ENCODE measurements at regions not wholly inside any gene's neighbourhood (a gene's known extent, or its start where the extent isn't known, plus 50 kb on each side); places are given as distances from the start of the nearest gene placed in this dataset.

GRCh38 chr2:173716458-173717052, 248.6 kb downstream of the SP3 start:
- Histone ChIP-seq H3K4me2 (ENCODE audit: insufficient read depth, insufficient read length, low read length) (no peak overlapping the region), H2AFZ (ENCODE audit: low read length) (no peak overlapping the region), H3K79me1 (ENCODE audit: insufficient read depth, low read depth, low read length, poor library complexity, severe bottlenecking) (no peaks in the 10 kb centered on the region), H3K56ac (ENCODE audit: insufficient read length, low read depth, low read length) (no peak overlapping the region), H3K9me3 (ENCODE audit: control insufficient read depth, low read depth, low read length) (no peaks in the 10 kb centered on the region), H4K5ac (ENCODE audit: insufficient read length, low read depth, low read length) (no peak overlapping the region), H3K14ac (ENCODE audit: insufficient read depth, low read length) (no peak overlapping the region), H3K18ac (ENCODE audit: insufficient read length, low read depth, low read length) (no peak overlapping the region), H2BK5ac (ENCODE audit: insufficient read length, low read length) (no peak overlapping the region), H3K4ac (ENCODE audit: low read depth, low read length) (no peak overlapping the region), H3K23ac (ENCODE audit: insufficient read length, low read depth, low read length) (no peak overlapping the region), H3K79me2 (ENCODE audit: insufficient read depth, low read length) (no peaks in the 10 kb centered on the region), H4K20me1 (ENCODE audit: control insufficient read depth, insufficient read depth, insufficient read length) (no peaks in the 10 kb centered on the region), H2BK15ac (ENCODE audit: low read depth, low read length) (no peak overlapping the region), H3K9ac (ENCODE audit: extremely low read depth, insufficient read length, low read length) (no peak overlapping the region), H2BK20ac (ENCODE audit: low read depth, low read length, poor library complexity, severe bottlenecking) (no peak overlapping the region), H3K23me2 (ENCODE audit: insufficient read length, low read depth, low read length, poor library complexity, severe bottlenecking) (no peaks in the 10 kb centered on the region), H2AK5ac (ENCODE audit: insufficient read length, low read length) (no peak overlapping the region), H3T11ph (ENCODE audit: low read length) (no peak overlapping the region), H2BK12ac (ENCODE audit: insufficient read length, low read depth, low read length) (no peak overlapping the region), H3K27ac (ENCODE audit: insufficient read length, low read depth, low read length) (no peak overlapping the region), H3K27me3 (ENCODE audit: insufficient read depth, low read length) (no peaks in the 10 kb centered on the region; the same call in 1 of the 2 replicates), H2BK120ac (ENCODE audit: low read depth, low read length, poor library complexity, severe bottlenecking) (no peak overlapping the region), H4K91ac (ENCODE audit: insufficient read length, low read depth, low read length) (no peak overlapping the region), H3K4me1 (ENCODE audit: insufficient read depth, low read length) (no peaks in the 10 kb centered on the region), H4K8ac (replicated peaks; ENCODE audit: insufficient read length, low read depth, low read length) (no peak overlapping the region)
- no peak overlapping the region for H3K27ac Mint-ChIP-seq
- H3K27me3 Mint-ChIP-seq (ENCODE audit: low read depth): peaks cover 6% of the 10 kb centered on the region
- TF ChIP-seq CTCF (conservative IDR thresholded peaks at IDR 0.05): no peak
- no peaks in the 10 kb centered on the region for H3K4me1 Mint-ChIP-seq
- H3K36me3 Mint-ChIP-seq (ENCODE audit: insufficient read depth in 1 of 3, low read depth in 3 of 3): no peaks in the 10 kb centered on the region
- DNase-seq: no peak
- no peak overlapping the region for H3K4me3 Mint-ChIP-seq
- no CpG with 5 or more reads among the region's 1 CpG for WGBS (ENCODE audit: extremely low coverage, insufficient read length, low lambda C conversion rate)
- no peaks in the 10 kb centered on the region for H3K9me3 Mint-ChIP-seq
